ENCODE measurements at regions not wholly inside any gene's neighbourhood (a gene's known extent, or its start where the extent isn't known, plus 50 kb on each side); places are given as distances from the start of the nearest gene placed in this dataset.

- TF ChIP-seq CTCF (IDR thresholded peaks at IDR 0.05) (no peak), POLR2AphosphoS5 (IDR thresholded peaks at IDR 0.05) (no peak), POLR2A (IDR thresholded peaks at IDR 0.05) (no peak)
Observed at GRCh38 chr6:156315146-156315545, 462.0 kb upstream of the ARID1B start.

Measured in breast epithelium (tissue), 3 donors.